Keratinocyte (primary cell): ENCODE measurements at regions not wholly inside any gene's neighbourhood (a gene's known extent, or its start where the extent isn't known, plus 50 kb on each side); places are given as distances from the start of the nearest gene placed in this dataset.

Source experiments
- DNase-seq: peaks from one replicate; pipeline ENCODE4 v3.0.0-alpha.2; 2011; ENCODE audit warnings: low read depth, missing footprints, low spot score
- FAIRE-seq: peaks from 2 replicates; lab custom pipeline; 2011; peaks lifted over from hg19 to GRCh38; lab: Jason Lieb, UNC
- H2AFZ ChIP-seq: 2 replicates; pipeline ENCODE4 v1.6.0; 2012; ENCODE audit warnings: low read length, control low read depth, inconsistent platforms; ENCODE audit not compliant: control insufficient read depth
- H3K27ac ChIP-seq: 2 replicates; pipeline ENCODE4 v1.5.1; 2011; ENCODE audit warnings: low read length; ENCODE audit not compliant: control insufficient read depth, insufficient read depth
- H3K27me3 ChIP-seq: 3 replicates; pipeline ENCODE4 v1.6.0; 2011; ENCODE audit warnings: low read length; ENCODE audit not compliant: control insufficient read depth, insufficient read depth; ENCODE audit errors: extremely low read depth
- H3K36me3 ChIP-seq, 2 experiments: 2 replicates in 1 of 2; 3 replicates in 1 of 2; pipeline ENCODE4 v1.5.1; 2011; ENCODE audit warnings: low read length in 2 of 2, mild to moderate bottlenecking in 1 of 2; ENCODE audit not compliant: control insufficient read depth in 2 of 2, insufficient read depth in 2 of 2; ENCODE audit errors: extremely low read depth in 1 of 2
- H3K4me1 ChIP-seq: 3 replicates; pipeline ENCODE4 v1.5.1; 2011; ENCODE audit warnings: low read length; ENCODE audit not compliant: control insufficient read depth, insufficient read depth; ENCODE audit errors: extremely low read depth
- H3K4me2 ChIP-seq: 3 replicates; pipeline ENCODE4 v1.6.0; 2011; ENCODE audit warnings: low read depth, low read length; ENCODE audit not compliant: control insufficient read depth, insufficient read depth; ENCODE audit errors: extremely low read depth
- H3K4me3 ChIP-seq, 3 experiments: fragments of 200-600 bp in 1 of 3; sonication (generic) in 1 of 3; 2 replicates in 2 of 3; 3 replicates in 1 of 3; pipeline ENCODE4 v1.5.1; 2011 to 2016; ENCODE audit warnings: low read length in 3 of 3, mild to moderate bottlenecking in 3 of 3, control low read depth in 2 of 3, inconsistent platforms in 1 of 3, low read depth in 1 of 3, mixed read lengths in 1 of 3, mixed run types in 1 of 3, moderate library complexity in 1 of 3; ENCODE audit not compliant: control insufficient read depth in 2 of 3, insufficient read depth in 2 of 3; ENCODE audit errors: extremely low read depth in 1 of 3
- H3K79me2 ChIP-seq: 2 replicates; pipeline ENCODE4 v1.6.0; 2012; ENCODE audit warnings: low read length; ENCODE audit not compliant: control insufficient read depth, insufficient read depth
- H3K9ac ChIP-seq: 3 replicates; pipeline ENCODE4 v1.6.0; 2011; ENCODE audit warnings: low read length; ENCODE audit not compliant: control insufficient read depth, insufficient read depth; ENCODE audit errors: extremely low read depth
- H3K9me1 ChIP-seq: 3 replicates; pipeline ENCODE4 v1.6.0; 2011; ENCODE audit warnings: low read length; ENCODE audit not compliant: control insufficient read depth, insufficient read depth; ENCODE audit errors: extremely low read depth
- H3K9me3 ChIP-seq: 2 replicates; pipeline ENCODE4 v1.5.1; 2012; ENCODE audit warnings: low read depth, low read length; ENCODE audit not compliant: control insufficient read depth
- H4K20me1 ChIP-seq: 3 replicates; pipeline ENCODE4 v1.6.0; 2011; ENCODE audit warnings: low read length; ENCODE audit not compliant: control insufficient read depth, insufficient read depth; ENCODE audit errors: extremely low read depth
- EZH2 ChIP-seq: IDR thresholded peaks from one replicate; pipeline ENCODE4 v1.6.1; 2012; ENCODE audit warnings: inconsistent platforms, mild to moderate bottlenecking, low read length, moderate library complexity
- dilution Hi-C: fragments of 300-500 bp; cut with MboI; formaldehyde crosslinking; loops from one replicate; pipeline ENCODE4 v1.7.0; 2020; ENCODE audit warnings: low sequenced_read_pairs; ENCODE audit not compliant: extremely low pct_ligation_motif_present
- TF ChIP-seq, protein P1 (sequence below), 3 experiments: IDR thresholded peaks in 1 of 3; conservative IDR thresholded peaks in 1 of 3; optimal IDR thresholded peaks in 1 of 3; 2 replicates in 2 of 3; 3 replicates in 1 of 3; pipeline versions ENCODE3 to v1.5.1; 2011; ENCODE audit warnings: low read length in 3 of 3, mild to moderate bottlenecking in 3 of 3, moderate library complexity in 2 of 3, control low read depth in 1 of 3, inconsistent platforms in 1 of 3; ENCODE audit not compliant: insufficient read depth in 2 of 3; ENCODE audit errors: extremely low read depth in 1 of 3

DNA sequence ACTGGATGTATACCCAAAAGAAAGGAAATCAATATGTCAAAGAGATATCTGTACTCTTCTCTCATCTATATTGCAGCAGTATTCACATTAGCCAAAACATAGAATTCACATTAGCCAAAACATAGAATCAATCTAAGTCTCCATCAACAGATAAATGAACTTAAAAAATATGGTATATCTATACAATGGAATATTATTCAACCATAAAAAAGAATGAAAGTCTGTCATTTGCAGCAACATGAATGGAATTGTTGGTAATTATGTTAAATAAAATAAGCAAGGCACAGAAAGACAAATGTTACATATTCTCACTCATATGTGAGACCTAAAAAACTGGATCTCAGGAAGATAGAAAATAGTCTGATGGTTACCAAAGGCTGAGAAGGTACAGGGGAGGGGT lies 212.1 kb upstream of the ZC3H15 start:
- Histone ChIP-seq H3K4me2 (no peak overlapping the region), H3K36me3 (no peaks in the 10 kb centered on the region), H3K4me3 (no peak overlapping the region), H4K20me1 (no peaks in the 10 kb centered on the region), H2AFZ (no peak overlapping the region), H3K79me2 (no peaks in the 10 kb centered on the region), H3K9me1 (no peaks in the 10 kb centered on the region), H3K9me3 (no peaks in the 10 kb centered on the region), H3K27me3 (no peaks in the 10 kb centered on the region), H3K9ac (no peak overlapping the region), H3K4me1 (no peaks in the 10 kb centered on the region), H3K27ac (no peak overlapping the region)
- TF ChIP-seq, protein P1, sequence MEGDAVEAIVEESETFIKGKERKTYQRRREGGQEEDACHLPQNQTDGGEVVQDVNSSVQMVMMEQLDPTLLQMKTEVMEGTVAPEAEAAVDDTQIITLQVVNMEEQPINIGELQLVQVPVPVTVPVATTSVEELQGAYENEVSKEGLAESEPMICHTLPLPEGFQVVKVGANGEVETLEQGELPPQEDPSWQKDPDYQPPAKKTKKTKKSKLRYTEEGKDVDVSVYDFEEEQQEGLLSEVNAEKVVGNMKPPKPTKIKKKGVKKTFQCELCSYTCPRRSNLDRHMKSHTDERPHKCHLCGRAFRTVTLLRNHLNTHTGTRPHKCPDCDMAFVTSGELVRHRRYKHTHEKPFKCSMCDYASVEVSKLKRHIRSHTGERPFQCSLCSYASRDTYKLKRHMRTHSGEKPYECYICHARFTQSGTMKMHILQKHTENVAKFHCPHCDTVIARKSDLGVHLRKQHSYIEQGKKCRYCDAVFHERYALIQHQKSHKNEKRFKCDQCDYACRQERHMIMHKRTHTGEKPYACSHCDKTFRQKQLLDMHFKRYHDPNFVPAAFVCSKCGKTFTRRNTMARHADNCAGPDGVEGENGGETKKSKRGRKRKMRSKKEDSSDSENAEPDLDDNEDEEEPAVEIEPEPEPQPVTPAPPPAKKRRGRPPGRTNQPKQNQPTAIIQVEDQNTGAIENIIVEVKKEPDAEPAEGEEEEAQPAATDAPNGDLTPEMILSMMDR (optimal IDR thresholded peaks at IDR 0.05 in 1 of 3, IDR thresholded peaks at IDR 0.05 in 1 of 3, conservative IDR thresholded peaks at IDR 0.05 in 1 of 3; ENCODE audit: extremely low read depth in 1 of 3, insufficient read depth in 2 of 3, low read length in 3 of 3), result no peak
- TF ChIP-seq EZH2, result no peak
- FAIRE-seq, result no peak
- no peak for DNase-seq
- dilution Hi-C loops, result no loop called here

DNA sequence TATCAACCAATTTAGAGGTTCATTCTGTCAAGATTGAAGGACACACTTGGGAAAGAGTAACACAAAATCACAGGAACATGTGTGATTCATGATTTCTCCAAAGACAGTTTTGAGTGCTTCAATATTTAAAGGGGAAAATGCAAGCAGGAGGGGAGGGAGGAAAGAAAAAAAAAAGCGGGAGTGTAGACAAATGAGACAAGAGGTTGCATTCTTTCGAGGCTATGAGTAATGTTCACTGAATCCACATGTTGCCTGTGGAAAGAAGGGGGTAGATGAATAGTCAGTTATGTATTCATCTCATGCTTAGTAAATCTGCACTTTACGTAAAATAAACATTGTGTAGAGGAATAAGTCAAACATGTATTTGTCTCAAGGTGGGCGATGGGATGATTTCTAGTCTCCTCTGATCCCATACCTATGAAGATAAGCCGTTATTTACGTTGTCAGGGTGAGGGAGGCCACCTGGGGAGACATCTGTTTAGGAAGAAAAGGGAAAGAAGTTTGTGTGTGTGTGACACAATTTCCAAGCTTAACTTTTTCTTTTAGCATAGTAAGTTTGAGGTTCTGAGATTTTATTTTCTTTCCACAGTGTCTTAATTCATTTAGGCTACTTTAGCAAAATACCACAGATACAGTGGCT lies 211.0 kb upstream of the ZC3H15 start:
- no peaks in the 10 kb centered on the region for H3K9me3 ChIP-seq
- DNase-seq (no peak), FAIRE-seq (no peak)
- H3K27me3 ChIP-seq, result no peaks in the 10 kb centered on the region
- H3K79me2 ChIP-seq, result no peaks in the 10 kb centered on the region
- dilution Hi-C loops, result no loop called here
- no peaks in the 10 kb centered on the region for H3K36me3 ChIP-seq
- TF ChIP-seq, protein P1 (optimal IDR thresholded peaks at IDR 0.05 in 1 of 3, IDR thresholded peaks at IDR 0.05 in 1 of 3, conservative IDR thresholded peaks at IDR 0.05 in 1 of 3; ENCODE audit: extremely low read depth in 1 of 3, insufficient read depth in 2 of 3, low read length in 3 of 3), result no peak
- no peak for TF ChIP-seq EZH2
- H3K27ac ChIP-seq, result no peak overlapping the region
- no peaks in the 10 kb centered on the region for H3K4me1 ChIP-seq
- no peaks in the 10 kb centered on the region for H3K9me1 ChIP-seq
- no peak overlapping the region for H3K4me2 ChIP-seq
- H4K20me1 ChIP-seq, result no peaks in the 10 kb centered on the region
- H3K4me3 ChIP-seq, result no peak overlapping the region
- no peak overlapping the region for H3K9ac ChIP-seq
- H2AFZ ChIP-seq, result no peak overlapping the region
